Spleen (tissue), 11 donors: ENCODE measurements at regions not wholly inside any gene's neighbourhood (a gene's known extent, or its start where the extent isn't known, plus 50 kb on each side); places are given as distances from the start of the nearest gene placed in this dataset.

Experiments used
- DNase-seq: peaks from one replicate; pipeline ENCODE4 v3.0.0-alpha.2; 2020
- H3K27ac ChIP-seq, 8 donors: fragments of 200-600 bp; sonication (generic) in 7 of 8; 1 replicate in 4 of 8; 2 replicates in 4 of 8; pipeline versions ENCODE4 v1.5.0 to v1.8.0; 2016 to 2021; ENCODE audit warnings: inconsistent platforms in 4 of 8, mild to moderate bottlenecking in 4 of 8, moderate library complexity in 1 of 8
- H3K27me3 ChIP-seq, 7 donors: fragments of 200-600 bp; sonication (generic) in 6 of 7; replicated peaks in 1 of 7; 1 replicate in 4 of 7; 2 replicates in 3 of 7; pipeline versions ENCODE4 v1.5.0 to v1.8.0; 2016 to 2021; ENCODE audit warnings: inconsistent platforms in 3 of 7, mild to moderate bottlenecking in 1 of 7
- H3K36me3 ChIP-seq, 6 donors: fragments of 200-600 bp; sonication (generic) in 5 of 6; 1 replicate in 4 of 6; 2 replicates in 2 of 6; pipeline versions ENCODE4 v1.5.0 to v1.8.0; 2016 to 2021; ENCODE audit warnings: inconsistent platforms in 2 of 6
- H3K4me1 ChIP-seq, 6 donors: fragments of 200-600 bp; sonication (generic) in 5 of 6; 1 replicate in 3 of 6; 2 replicates in 3 of 6; pipeline versions ENCODE4 v1.5.0 to v1.8.0; 2016 to 2021; ENCODE audit warnings: inconsistent platforms in 3 of 6
- H3K4me3 ChIP-seq, 8 donors: fragments of 200-600 bp; sonication (generic) in 7 of 8; 1 replicate in 4 of 8; 2 replicates in 4 of 8; pipeline versions ENCODE4 v1.5.0 to v1.8.0; 2016 to 2021; ENCODE audit warnings: inconsistent platforms in 4 of 8, mild to moderate bottlenecking in 4 of 8, moderate library complexity in 2 of 8
- H3K9me3 ChIP-seq, 8 donors: fragments of 200-600 bp; sonication (generic) in 7 of 8; 1 replicate in 4 of 8; 2 replicates in 4 of 8; pipeline versions ENCODE4 v1.5.0 to v1.8.0; 2016 to 2021; ENCODE audit warnings: inconsistent platforms in 4 of 8
- POLR2A ChIP-seq, 3 donors: fragments of 450-650 bp; IDR thresholded peaks; one replicate each; pipeline ENCODE4 v1.5.1; 2017; ENCODE audit warnings: antibody characterized with exemption in 3 of 3, mild to moderate bottlenecking in 1 of 3
- POLR2AphosphoS5 ChIP-seq, 3 donors: sonication (generic); formaldehyde crosslinking; IDR thresholded peaks; one replicate each; pipeline ENCODE4 v1.5.1; 2017; ENCODE audit warnings: antibody characterized with exemption in 3 of 3
- WGBS, 5 donors: extraction: QIAGEN DNeasy Blood & Tissue Kit in 3 of 5; methylation state at CpG; one replicate each; pipeline versions ENCODE4 v1.1.5 to v1.1.7; 2013 to 2018; 5-methylcytosine and 5-hydroxymethylcytosine counted together
- intact Hi-C: fragments of 100-400 bp; cut with DNase I; formaldehyde crosslinking; loops from one replicate; pipeline ENCODE4 v1.15.0; 2023; ENCODE audit warnings: low total_unique reads
- TF ChIP-seq, protein P1 (sequence below), 11 experiments: fragments of 200-600 bp in 7 of 11; fragments of 450-650 bp in 4 of 11; sonication (generic) in 4 of 11; IDR thresholded peaks in 8 of 11; conservative IDR thresholded peaks in 3 of 11; 1 replicate in 7 of 11; 2 replicates in 4 of 11; pipeline versions ENCODE4 v1.4.0 to v1.8.0; 2016 to 2021; ENCODE audit warnings: antibody characterized with exemption in 11 of 11, inconsistent platforms in 4 of 11, mild to moderate bottlenecking in 1 of 11
- donor health status: healthy with polysubstance abuse.
- donor health status: DM: no; HTN: no; CAD: no; lungs with moderate emphysema.
- donor health status: DM: no; HTN: no; CAD: no.
- donor health status: Bipolar disorder and iron deficiency.
- donor health status: healthy.
- donor health status: DM: no; HTN: no; CAD: no.
- donor health status: DM: yes; HTN: yes; CAD: no.

DNA sequence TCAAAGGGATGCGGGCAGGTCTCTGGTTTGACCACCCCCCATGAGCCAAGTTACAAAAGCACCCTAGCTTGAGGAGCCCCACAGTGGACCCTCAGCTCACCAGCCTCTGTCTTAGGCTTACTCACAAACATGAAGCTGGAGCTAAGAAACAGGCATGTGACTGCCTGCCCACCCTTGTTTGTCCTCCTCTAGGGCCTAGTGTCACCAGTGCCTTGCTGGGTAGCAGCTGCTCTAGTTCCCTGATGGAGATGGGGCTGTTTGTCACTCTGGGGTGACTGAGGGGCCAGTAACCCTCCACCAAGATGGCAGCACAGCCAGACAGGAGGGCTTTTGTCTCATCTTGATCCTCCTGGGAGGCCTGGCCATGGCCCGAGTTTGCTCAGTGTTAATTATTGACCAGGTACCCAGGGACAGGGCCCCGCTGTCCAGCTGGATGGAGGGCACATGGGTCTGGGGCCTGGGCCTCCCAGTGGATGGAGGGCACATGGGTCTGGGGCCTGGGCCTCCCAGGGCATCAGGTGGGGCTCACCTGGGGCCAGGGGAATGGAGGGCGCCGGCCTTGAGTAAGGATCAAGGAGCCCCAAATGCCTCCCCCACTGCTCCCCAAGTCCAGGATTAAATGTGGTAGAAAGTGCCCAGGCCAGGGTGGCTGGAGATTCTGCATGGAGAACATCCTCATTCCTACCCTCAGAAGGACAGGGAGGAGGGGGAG is 185.9 kb upstream of the HAAO start:
- Histone ChIP-seq H3K4me3 (no peak overlapping the region), H3K27me3 (peaks cover 0 to 6% (median 0%) of the 10 kb centered on the region in 7 donors), H3K4me1 (peaks cover 4 to 42% (median 25%) of the 10 kb centered on the region in 6 donors), H3K27ac (no peak overlapping the region), H3K36me3 (no peaks in the 10 kb centered on the region), H3K9me3 (no peaks in the 10 kb centered on the region)
- TF ChIP-seq, protein P1, sequence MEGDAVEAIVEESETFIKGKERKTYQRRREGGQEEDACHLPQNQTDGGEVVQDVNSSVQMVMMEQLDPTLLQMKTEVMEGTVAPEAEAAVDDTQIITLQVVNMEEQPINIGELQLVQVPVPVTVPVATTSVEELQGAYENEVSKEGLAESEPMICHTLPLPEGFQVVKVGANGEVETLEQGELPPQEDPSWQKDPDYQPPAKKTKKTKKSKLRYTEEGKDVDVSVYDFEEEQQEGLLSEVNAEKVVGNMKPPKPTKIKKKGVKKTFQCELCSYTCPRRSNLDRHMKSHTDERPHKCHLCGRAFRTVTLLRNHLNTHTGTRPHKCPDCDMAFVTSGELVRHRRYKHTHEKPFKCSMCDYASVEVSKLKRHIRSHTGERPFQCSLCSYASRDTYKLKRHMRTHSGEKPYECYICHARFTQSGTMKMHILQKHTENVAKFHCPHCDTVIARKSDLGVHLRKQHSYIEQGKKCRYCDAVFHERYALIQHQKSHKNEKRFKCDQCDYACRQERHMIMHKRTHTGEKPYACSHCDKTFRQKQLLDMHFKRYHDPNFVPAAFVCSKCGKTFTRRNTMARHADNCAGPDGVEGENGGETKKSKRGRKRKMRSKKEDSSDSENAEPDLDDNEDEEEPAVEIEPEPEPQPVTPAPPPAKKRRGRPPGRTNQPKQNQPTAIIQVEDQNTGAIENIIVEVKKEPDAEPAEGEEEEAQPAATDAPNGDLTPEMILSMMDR (IDR thresholded peaks at IDR 0.05 in 8 of 11, conservative IDR thresholded peaks at IDR 0.05 in 3 of 11): no peak
- TF ChIP-seq POLR2AphosphoS5 (IDR thresholded peaks at IDR 0.05) (no peak), POLR2A (IDR thresholded peaks at IDR 0.05) (no peak)
- DNase-seq: peak; percentile 58
- intact Hi-C loops: loop anchor here (10.0 kb wide), 1 partner anchor 246 kb away; the partner anchor contains the start of gene ZFP36L2
- WGBS, 5 donors: 92 to 99% (median 95%) methylated on average over 4 to 5 of the region's 5 CpGs

DNA sequence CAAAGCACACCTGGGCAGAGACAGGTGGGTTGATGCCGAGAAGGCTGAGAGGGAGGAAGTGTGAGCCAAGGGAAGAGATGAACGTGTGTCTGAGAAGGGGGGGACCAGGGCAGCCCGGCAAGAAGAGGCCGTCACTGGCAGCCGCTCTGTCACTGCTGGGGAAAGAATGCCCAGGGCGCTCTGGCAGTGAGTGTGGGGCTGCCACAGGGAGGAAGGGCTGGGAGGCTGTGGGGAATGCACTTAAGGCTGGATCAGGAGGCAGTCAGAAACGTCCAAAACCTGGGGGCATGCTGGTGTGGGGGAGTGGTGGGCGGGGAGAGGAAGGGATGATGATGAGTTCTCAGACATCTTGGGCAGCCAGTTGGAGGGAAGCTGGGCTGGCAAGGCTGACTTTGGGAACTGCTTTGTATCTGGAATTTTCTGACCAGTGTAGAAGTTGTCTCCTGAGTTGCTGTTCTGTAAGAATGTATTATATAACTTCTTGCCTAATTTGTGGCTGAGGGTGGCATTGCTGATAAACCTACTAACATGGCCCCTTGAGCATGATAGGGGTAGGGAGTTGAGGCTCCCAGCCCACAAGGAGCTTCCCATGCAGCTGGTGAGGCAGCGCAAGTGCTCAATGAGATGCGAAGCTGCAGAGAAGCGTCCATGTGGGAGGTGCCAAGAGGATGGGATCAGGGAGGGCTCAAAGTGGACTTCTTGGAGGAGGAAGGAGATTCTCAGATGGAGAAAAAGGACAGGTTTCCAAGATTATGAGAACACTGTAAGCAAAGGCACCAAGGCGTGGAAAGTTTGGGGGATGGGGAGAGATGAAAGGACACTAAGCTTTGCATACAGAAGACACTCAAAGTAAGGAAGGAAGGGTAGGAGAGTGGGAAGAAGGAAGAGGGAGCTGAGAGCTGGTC is 185.1 kb upstream of the HAAO start:
- intact Hi-C loops: loop anchor here (10.0 kb wide), 1 partner anchor 247 kb away; the partner anchor contains the start of gene ZFP36L2
- WGBS, 5 donors: 56 to 69% (median 64%) methylated on average over 12 of the region's 12 CpGs
- peaks cover 4 to 49% (median 26%) of the 10 kb centered on the region in 6 donors for H3K4me1 ChIP-seq
- H3K27ac ChIP-seq: peak overlapping the region in 1 of 8 donors; percentile 30
- H3K4me3 ChIP-seq: no peak overlapping the region
- DNase-seq: peak; percentile 70
- TF ChIP-seq POLR2AphosphoS5 (IDR thresholded peaks at IDR 0.05) (no peak), POLR2A (IDR thresholded peaks at IDR 0.05) (no peak)
- TF ChIP-seq, protein P1 (IDR thresholded peaks at IDR 0.05 in 8 of 11, conservative IDR thresholded peaks at IDR 0.05 in 3 of 11): no peak
- peaks cover 0 to 6% (median 0%) of the 10 kb centered on the region in 7 donors for H3K27me3 ChIP-seq
- no peaks in the 10 kb centered on the region for H3K9me3 ChIP-seq
- H3K36me3 ChIP-seq: no peaks in the 10 kb centered on the region

DNA sequence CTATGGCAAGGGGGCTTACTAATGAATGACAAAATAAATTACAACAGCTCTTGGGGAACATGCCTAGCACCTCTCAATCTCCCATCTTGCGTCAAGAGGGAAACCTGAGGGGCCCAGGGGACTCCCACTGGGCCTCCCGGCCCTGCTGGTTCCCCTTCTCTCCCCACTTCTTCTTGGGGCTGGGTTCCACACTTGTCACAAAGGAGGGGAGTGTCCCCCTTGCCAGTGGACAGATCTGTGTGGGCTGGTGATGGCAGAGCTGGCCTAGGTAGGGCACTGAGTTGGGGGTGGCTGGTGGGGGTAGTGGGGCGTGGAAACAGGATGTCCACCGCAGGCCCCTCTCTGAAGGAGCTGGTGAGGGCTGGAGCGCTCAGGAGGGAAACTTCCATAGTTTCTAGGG is 184.0 kb upstream of the HAAO start:
- Histone ChIP-seq H3K36me3 (no peaks in the 10 kb centered on the region), H3K4me1 (peaks cover 4 to 58% (median 30%) of the 10 kb centered on the region in 6 donors), H3K27me3 (peaks cover 0 to 6% (median 0%) of the 10 kb centered on the region in 7 donors), H3K9me3 (no peaks in the 10 kb centered on the region), H3K4me3 (no peak overlapping the region), H3K27ac (peak overlapping the region in 1 of 8 donors; percentile 30)
- DNase-seq: peak; percentile 68
- 60 to 77% (median 67%) methylated on average over 5 of the region's 5 CpGs for WGBS, 5 donors
- TF ChIP-seq, protein P1 (IDR thresholded peaks at IDR 0.05 in 8 of 11, conservative IDR thresholded peaks at IDR 0.05 in 3 of 11): no peak
- TF ChIP-seq POLR2A (IDR thresholded peaks at IDR 0.05) (no peak), POLR2AphosphoS5 (IDR thresholded peaks at IDR 0.05) (no peak)
- intact Hi-C loops: loop anchor here (10.0 kb wide), 1 partner anchor 248 kb away; the partner anchor contains the start of gene ZFP36L2
